Thyroid gland (tissue), 4 donors: ENCODE measurements at regions not wholly inside any gene's neighbourhood (a gene's known extent, or its start where the extent isn't known, plus 50 kb on each side); places are given as distances from the start of the nearest gene placed in this dataset.

ENCODE experiments used
- DNase-seq, 2 donors: peaks; one replicate each; pipeline ENCODE4 v3.0.0-alpha.2; 2019
- H3K27ac ChIP-seq, 3 donors: fragments of 200-600 bp; sonication (generic); 1 replicate in 2 of 3; 2 replicates in 1 of 3; pipeline ENCODE4 v1.5.1; 2016 to 2019; ENCODE audit warnings: mild to moderate bottlenecking in 1 of 3, moderate library complexity in 1 of 3
- H3K27me3 ChIP-seq: fragments of 200-600 bp; sonication (generic); one replicate; pipeline ENCODE4 v1.5.1; 2019
- H3K36me3 ChIP-seq, 2 donors: fragments of 200-600 bp; sonication (generic); one replicate each; pipeline ENCODE4 v1.5.1; 2016 to 2019
- H3K4me1 ChIP-seq, 2 donors: fragments of 200-600 bp; sonication (generic); one replicate each; pipeline ENCODE4 v1.5.1; 2017 to 2019
- H3K4me3 ChIP-seq, 3 donors: fragments of 200-600 bp; sonication (generic); replicated peaks in 1 of 3; 1 replicate in 2 of 3; 2 replicates in 1 of 3; pipeline ENCODE4 v1.5.1; 2016; ENCODE audit warnings: mild to moderate bottlenecking in 1 of 3
- H3K9me3 ChIP-seq: fragments of 200-600 bp; sonication (generic); one replicate; pipeline ENCODE4 v1.5.1; 2017
- CTCF ChIP-seq, 6 experiments: fragments of 200-600 bp in 3 of 6; fragments of 450-650 bp in 3 of 6; sonication (generic) in 3 of 6; IDR thresholded peaks; one replicate each; pipeline ENCODE4 v1.5.1; 2016 to 2019; ENCODE audit warnings: antibody characterized with exemption in 6 of 6, mild to moderate bottlenecking in 2 of 6, inconsistent platforms in 1 of 6, moderate library complexity in 1 of 6
- POLR2A ChIP-seq, 2 donors: fragments of 450-650 bp; IDR thresholded peaks; one replicate each; pipeline ENCODE4 v1.6.1; 2017; ENCODE audit warnings: antibody characterized with exemption in 2 of 2, mild to moderate bottlenecking in 2 of 2, moderate library complexity in 1 of 2
- WGBS, 2 donors: methylation state at CpG; one replicate each; pipeline ENCODE4 v1.1.5; 2017; 5-methylcytosine and 5-hydroxymethylcytosine counted together
- intact Hi-C: fragments of 100-400 bp; cut with DNase I; formaldehyde crosslinking; loops from one replicate; pipeline ENCODE4 v1.15.1; 2023

- WGBS, 2 donors = 72 to 88% methylated on average over 4 to 5 of the region's 5 CpGs
- Histone ChIP-seq H3K27ac (no peak overlapping the region), H3K9me3 (no peaks in the 10 kb centered on the region), H3K4me1 (no peaks in the 10 kb centered on the region), H3K4me3 (no peak overlapping the region), H3K36me3 (no peaks in the 10 kb centered on the region), H3K27me3 (no peaks in the 10 kb centered on the region)
- intact Hi-C loops = no loop called here
- no peak for DNase-seq
- TF ChIP-seq POLR2A (IDR thresholded peaks at IDR 0.05) = no peak
- TF ChIP-seq CTCF (IDR thresholded peaks at IDR 0.05) = no peak
Measured at GRCh38 chr19:28309070-28309469, 903.9 kb downstream of the UQCRFS1 start.

GRCh38 chr19:28307963-28308362, 905.0 kb downstream of the UQCRFS1 start:
- WGBS, 2 donors = 50 to 62% methylated on average over 1 of the region's 1 CpG
- intact Hi-C loops = no loop called here
- DNase-seq = no peak
- no peak overlapping the region for H3K27ac ChIP-seq
- no peaks in the 10 kb centered on the region for H3K27me3 ChIP-seq
- H3K36me3 ChIP-seq = no peaks in the 10 kb centered on the region
- no peaks in the 10 kb centered on the region for H3K9me3 ChIP-seq
- H3K4me3 ChIP-seq = no peak overlapping the region
- no peaks in the 10 kb centered on the region for H3K4me1 ChIP-seq
- TF ChIP-seq POLR2A (IDR thresholded peaks at IDR 0.05) (no peak), CTCF (IDR thresholded peaks at IDR 0.05) (no peak)

GRCh38 chr19:28307487-28307886, 905.5 kb downstream of the UQCRFS1 start:
- Histone ChIP-seq H3K27me3 (no peaks in the 10 kb centered on the region), H3K9me3 (no peaks in the 10 kb centered on the region), H3K27ac (no peak overlapping the region), H3K4me3 (no peak overlapping the region), H3K36me3 (no peaks in the 10 kb centered on the region), H3K4me1 (no peaks in the 10 kb centered on the region)
- intact Hi-C loops = no loop called here
- TF ChIP-seq POLR2A (IDR thresholded peaks at IDR 0.05) (no peak), CTCF (IDR thresholded peaks at IDR 0.05) (no peak)
- 60 to 62% methylated on average over 2 of the region's 2 CpGs for WGBS, 2 donors
- no peak for DNase-seq

- Histone ChIP-seq H3K27me3 (no peaks in the 10 kb centered on the region), H3K4me3 (no peak overlapping the region), H3K9me3 (no peaks in the 10 kb centered on the region), H3K36me3 (no peaks in the 10 kb centered on the region), H3K27ac (no peak overlapping the region), H3K4me1 (no peaks in the 10 kb centered on the region)
- intact Hi-C loops = no loop called here
- TF ChIP-seq CTCF (IDR thresholded peaks at IDR 0.05) = no peak
- TF ChIP-seq POLR2A (IDR thresholded peaks at IDR 0.05) = no peak
- no peak for DNase-seq
- 85 to 87% methylated on average over 4 of the region's 4 CpGs for WGBS, 2 donors
Measured at GRCh38 chr19:28305513-28305912, 907.4 kb downstream of the UQCRFS1 start.

GRCh38 chr19:28303502-28303901, 909.4 kb downstream of the UQCRFS1 start:
- WGBS, 2 donors = 74 to 75% methylated on average over 7 of the region's 7 CpGs
- intact Hi-C loops = no loop called here
- H3K36me3 ChIP-seq = no peaks in the 10 kb centered on the region
- no peak for DNase-seq
- H3K27ac ChIP-seq = no peak overlapping the region
- no peak for TF ChIP-seq CTCF (IDR thresholded peaks at IDR 0.05)
- TF ChIP-seq POLR2A (IDR thresholded peaks at IDR 0.05) = no peak
- H3K9me3 ChIP-seq = no peaks in the 10 kb centered on the region
- no peaks in the 10 kb centered on the region for H3K27me3 ChIP-seq
- H3K4me3 ChIP-seq = no peak overlapping the region
- no peaks in the 10 kb centered on the region for H3K4me1 ChIP-seq
